Memory B cell (primary cell): ENCODE measurements at regions not wholly inside any gene's neighbourhood (a gene's known extent, or its start where the extent isn't known, plus 50 kb on each side); places are given as distances from the start of the nearest gene placed in this dataset.

Source experiments
- ATAC-seq: fragments of 150-1000 bp; cut with Tn5 transposase; 2 replicates; pipeline ENCODE4 v1.10.0; 2021; ENCODE audit warnings: low read depth, mild to moderate bottlenecking, moderate library complexity
- DNase-seq, 2 donors: peaks; one replicate each; pipeline ENCODE4 v3.0.0; 2022; ENCODE audit warnings: low spot score in 2 of 2
- H3K27ac Mint-ChIP-seq: one replicate; pipeline ENCODE4 v1.8.0; 2022; ENCODE audit warnings: mild to moderate bottlenecking, moderate library complexity, mixed read lengths
- H3K27me3 Mint-ChIP-seq: one replicate; pipeline ENCODE4 v1.8.0; 2022; ENCODE audit warnings: mixed read lengths
- H3K36me3 Mint-ChIP-seq: one replicate; pipeline ENCODE4 v1.8.0; 2022; ENCODE audit warnings: mild to moderate bottlenecking, mixed read lengths
- H3K4me1 Mint-ChIP-seq: one replicate; pipeline ENCODE4 v1.8.0; 2022; ENCODE audit warnings: mixed read lengths
- H3K4me3 Mint-ChIP-seq: one replicate; pipeline ENCODE4 v1.8.0; 2022; ENCODE audit warnings: mild to moderate bottlenecking, moderate library complexity, mixed read lengths
- H3K9me3 Mint-ChIP-seq: one replicate; pipeline ENCODE4 v1.8.0; 2022; ENCODE audit warnings: mixed read lengths

DNA sequence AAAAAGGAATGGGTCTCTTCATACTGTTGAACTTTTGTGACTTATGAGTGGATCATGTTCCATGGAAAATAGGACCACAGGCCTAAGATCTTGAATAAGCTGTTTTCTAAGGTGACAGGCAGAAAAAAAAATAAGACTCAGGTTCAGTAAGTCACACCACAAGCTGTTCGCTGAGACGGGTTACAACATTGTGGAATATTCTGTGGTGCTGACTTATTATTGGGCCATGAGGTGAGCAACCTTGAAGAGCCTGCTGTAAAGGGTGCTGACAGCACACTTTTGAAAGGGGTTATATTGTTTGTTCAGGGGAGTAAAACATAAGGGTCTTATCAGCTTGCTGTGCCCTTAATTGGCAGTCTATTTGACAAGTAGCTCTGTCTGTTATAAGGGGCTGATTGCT lies 439.8 kb upstream of the SLC14A2 start:
- ATAC-seq (no peak), DNase-seq (no peak)
- no peaks in the 10 kb centered on the region for H3K9me3 Mint-ChIP-seq
- H3K27ac Mint-ChIP-seq: no peak overlapping the region
- H3K4me1 Mint-ChIP-seq: peaks cover 2% of the 10 kb centered on the region
- H3K27me3 Mint-ChIP-seq: peaks cover 2% of the 10 kb centered on the region
- H3K4me3 Mint-ChIP-seq: no peak overlapping the region
- H3K36me3 Mint-ChIP-seq: no peaks in the 10 kb centered on the region

DNA sequence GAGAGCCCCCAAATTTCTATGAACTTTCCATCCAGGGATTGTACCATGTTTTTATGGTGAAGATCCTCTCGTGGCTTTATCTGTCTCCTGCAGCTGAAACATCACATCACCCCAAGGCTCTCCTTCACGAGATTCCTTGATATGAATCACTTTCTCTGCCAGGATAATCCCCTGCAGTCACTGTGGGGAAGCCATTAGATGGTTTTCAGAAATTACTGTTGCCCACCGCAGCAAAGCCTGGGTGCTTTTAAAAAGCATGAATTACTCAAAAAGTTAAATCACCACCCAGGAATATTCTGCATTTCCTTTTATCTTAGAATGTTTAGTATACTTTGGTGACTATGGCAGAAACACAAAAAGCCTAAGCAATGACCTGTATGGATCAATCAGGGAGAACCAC lies 428.4 kb upstream of the SLC14A2 start:
- H3K9me3 Mint-ChIP-seq: no peaks in the 10 kb centered on the region
- H3K27ac Mint-ChIP-seq: peak overlapping the region; percentile 32
- DNase-seq (no peak), ATAC-seq (no peak)
- no peaks in the 10 kb centered on the region for H3K36me3 Mint-ChIP-seq
- no peaks in the 10 kb centered on the region for H3K27me3 Mint-ChIP-seq
- H3K4me1 Mint-ChIP-seq: peaks cover 2% of the 10 kb centered on the region
- no peak overlapping the region for H3K4me3 Mint-ChIP-seq

DNA sequence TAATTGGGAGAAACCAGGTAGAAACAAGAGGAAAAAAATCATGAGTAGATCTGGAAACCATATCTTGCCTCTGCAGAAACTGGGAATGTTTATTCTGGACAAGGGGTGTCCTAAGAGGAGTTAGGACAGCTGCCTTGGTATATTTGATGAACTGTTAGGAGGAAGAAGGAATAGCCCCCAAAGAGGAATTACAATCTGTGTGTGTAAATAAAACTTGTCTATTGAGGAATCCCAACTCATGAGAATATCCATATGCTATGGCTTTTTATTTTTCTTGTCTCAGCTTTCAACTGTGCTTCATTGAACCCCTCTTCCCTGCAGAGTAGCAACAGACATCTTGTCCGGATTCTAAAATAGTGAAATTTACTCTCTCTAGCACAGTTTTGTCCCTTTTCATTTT lies 423.5 kb upstream of the SLC14A2 start:
- DNase-seq (no peak), ATAC-seq (no peak)
- Mint-ChIP-seq H3K9me3 (no peaks in the 10 kb centered on the region), H3K27me3 (no peaks in the 10 kb centered on the region), H3K36me3 (no peaks in the 10 kb centered on the region), H3K27ac (no peak overlapping the region), H3K4me1 (no peaks in the 10 kb centered on the region), H3K4me3 (no peak overlapping the region)

DNA sequence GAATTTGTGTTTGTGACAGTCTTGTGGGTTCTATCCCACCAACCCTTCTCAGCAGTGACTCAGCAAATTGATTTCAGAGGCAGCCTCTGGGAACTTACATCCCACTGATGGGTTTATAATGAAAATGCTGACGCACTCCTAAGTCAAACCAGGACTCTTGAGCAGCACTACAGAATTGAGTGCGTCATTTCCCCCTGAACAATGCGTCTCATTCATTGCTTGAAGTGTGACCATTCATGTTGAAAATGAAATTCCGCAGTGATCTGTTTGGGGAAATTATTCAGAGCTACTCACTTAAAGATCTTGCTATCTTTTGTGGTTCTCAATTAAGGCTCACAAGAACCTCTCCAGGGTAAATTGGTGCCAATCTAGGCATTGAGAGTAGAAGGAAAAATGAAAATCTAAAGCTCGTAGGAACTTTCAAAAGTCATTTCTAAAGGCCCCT lies 417.7 kb upstream of the SLC14A2 start:
- peak overlapping the region; percentile 1 for H3K27ac Mint-ChIP-seq
- ATAC-seq (peak; percentile 96), DNase-seq (peak in 1 of 2 donors; percentile 32)
- no peaks in the 10 kb centered on the region for H3K27me3 Mint-ChIP-seq
- peaks cover 2% of the 10 kb centered on the region for H3K36me3 Mint-ChIP-seq
- H3K9me3 Mint-ChIP-seq: no peaks in the 10 kb centered on the region
- peaks cover 3% of the 10 kb centered on the region for H3K4me1 Mint-ChIP-seq
- no peak overlapping the region for H3K4me3 Mint-ChIP-seq

DNA sequence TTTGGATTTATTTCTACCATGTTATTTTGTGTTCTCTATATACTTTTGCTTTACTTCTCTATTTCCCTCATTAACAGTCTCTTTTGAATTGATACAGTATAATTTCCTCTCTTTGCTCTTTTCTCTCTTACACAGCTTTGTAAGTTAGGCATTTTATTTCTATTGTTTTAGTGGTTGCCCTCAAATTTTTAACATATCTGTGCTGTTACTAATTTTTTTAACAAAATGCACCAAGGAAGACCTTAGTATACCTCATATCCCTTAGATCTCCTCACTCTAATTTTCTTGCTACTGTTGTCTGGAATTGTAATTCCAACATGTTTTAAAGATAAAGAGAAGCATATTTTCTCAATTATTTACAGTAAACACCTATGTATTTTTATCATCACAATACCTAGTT lies 416.8 kb upstream of the SLC14A2 start:
- peaks cover 3% of the 10 kb centered on the region for H3K4me1 Mint-ChIP-seq
- H3K4me3 Mint-ChIP-seq: no peak overlapping the region
- H3K36me3 Mint-ChIP-seq: peaks cover 2% of the 10 kb centered on the region
- DNase-seq (no peak), ATAC-seq (no peak)
- H3K27ac Mint-ChIP-seq: no peak overlapping the region
- H3K27me3 Mint-ChIP-seq: no peaks in the 10 kb centered on the region
- no peaks in the 10 kb centered on the region for H3K9me3 Mint-ChIP-seq

DNA sequence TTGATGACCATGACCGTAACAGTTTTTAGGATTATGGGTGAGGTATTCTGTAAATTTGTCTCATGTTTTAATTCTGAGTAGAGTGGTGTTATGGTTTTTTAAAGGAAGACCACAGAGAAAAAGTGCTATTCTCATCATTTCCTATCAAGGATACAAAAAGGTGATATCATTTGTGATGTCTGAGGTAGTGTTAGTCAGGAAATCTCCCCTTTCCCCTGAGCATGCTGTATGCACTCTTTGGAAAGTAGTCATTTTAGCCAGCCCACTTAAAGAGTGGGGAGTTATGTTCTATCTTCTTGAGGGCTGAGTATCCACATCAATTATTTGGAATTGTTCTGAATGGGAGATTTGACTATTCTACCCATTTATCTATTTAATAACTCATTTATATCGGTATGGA lies 414.2 kb upstream of the SLC14A2 start:
- no peaks in the 10 kb centered on the region for H3K9me3 Mint-ChIP-seq
- H3K27ac Mint-ChIP-seq: no peak overlapping the region
- no peak overlapping the region for H3K4me3 Mint-ChIP-seq
- peaks cover 3% of the 10 kb centered on the region for H3K4me1 Mint-ChIP-seq
- no peaks in the 10 kb centered on the region for H3K27me3 Mint-ChIP-seq
- H3K36me3 Mint-ChIP-seq: peaks cover 2% of the 10 kb centered on the region
- DNase-seq: no peak
- no peak for ATAC-seq

DNA sequence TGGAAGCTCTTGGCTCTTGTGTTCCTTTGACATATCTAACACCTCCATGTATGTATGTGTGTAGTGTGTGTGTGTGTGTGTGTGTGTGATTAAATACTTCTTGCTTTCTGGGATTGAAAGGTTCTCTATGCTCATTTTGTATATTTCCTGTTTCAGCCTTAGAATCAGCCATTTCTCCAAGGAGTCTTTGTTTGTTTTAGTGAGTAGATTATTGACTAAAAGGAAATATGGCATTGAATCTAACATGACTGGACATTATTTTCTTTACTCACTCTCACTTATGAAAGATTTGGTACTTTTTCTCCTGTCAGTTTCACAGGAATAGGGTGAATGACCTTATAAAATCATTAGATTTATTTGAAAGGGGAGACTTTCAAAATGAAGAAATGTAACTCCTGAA lies 413.8 kb upstream of the SLC14A2 start:
- DNase-seq (no peak), ATAC-seq (no peak)
- Mint-ChIP-seq H3K4me3 (no peak overlapping the region), H3K9me3 (no peaks in the 10 kb centered on the region), H3K36me3 (peaks cover 2% of the 10 kb centered on the region), H3K4me1 (peaks cover 3% of the 10 kb centered on the region), H3K27me3 (no peaks in the 10 kb centered on the region), H3K27ac (no peak overlapping the region)

DNA sequence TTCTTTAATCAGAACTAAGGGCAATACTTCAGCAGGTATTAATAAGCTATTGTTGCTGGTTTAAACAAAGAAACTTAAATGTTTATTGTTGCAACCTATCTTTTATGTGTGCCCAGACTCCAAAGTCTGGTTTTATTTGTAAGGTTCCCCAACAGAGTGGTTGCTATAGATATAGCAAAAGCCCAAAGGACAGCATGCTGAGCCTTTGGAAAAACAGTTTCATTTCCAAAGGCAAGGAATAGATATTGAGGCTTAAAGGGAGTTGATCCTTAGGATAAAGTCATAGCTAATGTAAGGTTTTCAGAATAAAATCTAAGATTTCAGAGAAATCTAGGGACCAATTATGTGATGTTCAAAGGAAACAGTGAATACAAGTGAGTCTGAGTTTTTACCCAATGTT lies 413.2 kb upstream of the SLC14A2 start:
- ATAC-seq: no peak
- DNase-seq: no peak
- H3K27me3 Mint-ChIP-seq: no peaks in the 10 kb centered on the region
- H3K27ac Mint-ChIP-seq: no peak overlapping the region
- peaks cover 2% of the 10 kb centered on the region for H3K36me3 Mint-ChIP-seq
- H3K4me1 Mint-ChIP-seq: peaks cover 4% of the 10 kb centered on the region
- H3K9me3 Mint-ChIP-seq: no peaks in the 10 kb centered on the region
- no peak overlapping the region for H3K4me3 Mint-ChIP-seq

DNA sequence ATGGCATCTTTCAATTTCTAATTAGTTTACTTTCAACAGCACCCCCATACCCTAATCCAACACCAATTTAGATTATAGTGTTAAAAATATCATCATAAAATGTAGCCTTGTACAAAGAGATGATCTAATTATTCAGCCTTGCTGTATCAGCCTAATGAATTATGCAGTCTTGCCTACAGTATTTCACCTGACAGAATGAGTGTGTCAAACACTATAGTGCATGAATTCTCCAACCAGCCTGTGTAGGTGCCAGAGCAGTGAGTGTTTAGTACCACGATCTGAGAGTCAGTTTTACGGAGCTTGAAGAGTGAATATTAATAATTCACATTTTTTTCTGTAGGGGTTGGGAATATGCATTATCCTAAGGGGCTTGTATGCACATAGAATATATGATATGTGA lies 411.6 kb upstream of the SLC14A2 start:
- Mint-ChIP-seq H3K27me3 (no peaks in the 10 kb centered on the region), H3K36me3 (peaks cover 2% of the 10 kb centered on the region), H3K4me3 (no peak overlapping the region), H3K4me1 (peaks cover 4% of the 10 kb centered on the region), H3K27ac (no peak overlapping the region), H3K9me3 (no peaks in the 10 kb centered on the region)
- ATAC-seq: no peak
- no peak for DNase-seq

DNA sequence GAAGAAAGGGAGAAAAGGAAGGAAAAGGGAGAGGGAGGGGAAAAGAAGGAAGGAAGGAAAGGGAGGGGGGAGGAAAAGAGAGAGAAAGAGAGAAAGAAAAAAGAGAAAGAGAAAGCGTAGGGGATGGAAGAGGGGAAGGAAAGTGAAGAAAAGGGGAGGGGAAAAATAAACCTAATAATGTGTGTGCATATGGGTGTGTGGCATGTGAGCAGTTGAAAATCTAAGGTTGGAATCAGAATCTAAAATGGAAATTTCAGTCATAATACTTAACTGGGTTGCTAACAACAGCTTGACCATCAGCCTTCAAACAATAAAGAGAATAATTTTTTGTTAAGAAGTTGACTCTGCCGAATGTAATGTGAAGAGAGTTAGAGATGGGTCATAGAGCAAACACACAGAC lies 407.9 kb upstream of the SLC14A2 start:
- Mint-ChIP-seq H3K4me1 (peaks cover 4% of the 10 kb centered on the region), H3K27me3 (no peaks in the 10 kb centered on the region), H3K27ac (no peak overlapping the region), H3K4me3 (no peak overlapping the region), H3K9me3 (no peaks in the 10 kb centered on the region), H3K36me3 (no peaks in the 10 kb centered on the region)
- DNase-seq (no peak), ATAC-seq (no peak)

DNA sequence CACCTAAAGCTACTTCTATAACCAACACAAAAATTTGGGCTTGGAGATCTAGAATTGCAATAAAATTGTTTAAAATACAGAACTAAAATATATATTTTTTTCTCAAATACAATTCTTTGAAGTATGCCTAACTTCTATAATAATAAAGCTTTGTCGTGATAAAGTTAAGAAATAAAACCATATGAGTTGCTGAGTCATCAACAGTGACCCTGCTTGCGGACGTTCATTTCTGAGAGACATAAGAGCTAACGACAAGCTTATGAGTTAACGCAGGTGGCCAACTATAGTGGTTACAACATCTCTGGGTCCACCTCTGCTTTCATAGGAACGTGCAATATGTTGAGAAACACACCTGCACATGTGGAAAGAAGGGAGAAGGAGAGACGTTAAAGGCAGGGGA lies 407.1 kb upstream of the SLC14A2 start:
- Mint-ChIP-seq H3K4me3 (no peak overlapping the region), H3K27me3 (no peaks in the 10 kb centered on the region), H3K4me1 (peaks cover 8% of the 10 kb centered on the region), H3K27ac (no peak overlapping the region), H3K36me3 (no peaks in the 10 kb centered on the region), H3K9me3 (no peaks in the 10 kb centered on the region)
- ATAC-seq (no peak), DNase-seq (no peak)

DNA sequence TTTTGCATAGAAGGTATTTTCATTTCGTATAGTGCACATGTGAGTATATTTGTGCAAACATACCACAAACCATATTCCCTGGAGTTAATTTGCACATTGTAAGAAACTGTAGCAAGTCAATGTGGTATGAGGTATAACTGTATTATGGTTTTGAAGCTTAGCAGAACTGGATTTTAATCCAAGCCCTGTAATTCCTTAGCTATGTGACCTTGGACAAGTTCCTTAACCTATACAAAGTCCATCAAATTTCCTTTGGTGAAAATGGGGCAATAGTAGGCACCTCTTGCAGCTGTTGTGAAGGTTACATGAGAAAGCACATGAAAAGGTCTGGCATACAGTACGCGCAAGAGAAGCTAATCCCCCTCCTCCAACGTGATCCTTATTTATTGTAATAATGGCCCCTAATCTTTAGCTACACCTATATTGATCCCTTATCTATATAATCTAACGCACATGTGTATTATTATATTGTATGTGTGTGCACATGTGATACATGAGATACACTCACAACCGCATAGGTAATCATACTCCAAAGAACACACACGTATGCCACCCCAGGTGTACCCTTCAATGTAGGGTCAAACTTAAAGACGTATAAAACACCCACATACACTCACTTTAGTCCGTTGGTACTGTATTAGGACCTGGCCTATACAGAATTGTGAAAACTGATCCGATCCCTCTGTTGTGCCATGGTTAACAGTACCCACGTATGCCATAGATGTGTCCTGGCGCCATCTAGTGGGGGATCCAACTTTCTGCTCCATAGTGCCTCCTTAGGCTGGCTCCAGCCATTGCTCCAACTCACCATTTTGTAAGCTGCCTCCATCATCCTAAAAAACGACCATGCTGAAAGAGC lies 402.9 kb upstream of the SLC14A2 start:
- no peaks in the 10 kb centered on the region for H3K27me3 Mint-ChIP-seq
- DNase-seq: peak; percentile 83 to 87
- H3K4me1 Mint-ChIP-seq: peaks cover 4% of the 10 kb centered on the region
- H3K27ac Mint-ChIP-seq: no peak overlapping the region
- ATAC-seq: peak; percentile 100
- H3K4me3 Mint-ChIP-seq: no peak overlapping the region
- no peaks in the 10 kb centered on the region for H3K9me3 Mint-ChIP-seq
- H3K36me3 Mint-ChIP-seq: no peaks in the 10 kb centered on the region

DNA sequence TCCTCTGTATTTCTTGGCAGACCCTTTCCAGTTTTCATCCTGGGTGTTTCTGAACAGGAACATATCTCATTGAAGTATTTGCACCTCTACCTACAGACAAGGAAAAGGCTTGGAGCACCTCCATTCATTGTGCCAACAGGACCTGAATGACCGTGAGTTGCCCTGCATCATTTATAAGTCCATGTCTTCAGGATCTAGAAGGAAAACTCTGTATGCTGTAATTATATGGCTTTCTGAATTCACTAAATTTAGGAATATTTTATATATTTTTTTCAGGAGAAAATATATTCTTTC lies 402.3 kb upstream of the SLC14A2 start:
- peak; percentile 6 for ATAC-seq
- peaks cover 4% of the 10 kb centered on the region for H3K4me1 Mint-ChIP-seq
- no peaks in the 10 kb centered on the region for H3K36me3 Mint-ChIP-seq
- DNase-seq: no peak
- no peak overlapping the region for H3K27ac Mint-ChIP-seq
- H3K9me3 Mint-ChIP-seq: no peaks in the 10 kb centered on the region
- no peaks in the 10 kb centered on the region for H3K27me3 Mint-ChIP-seq
- no peak overlapping the region for H3K4me3 Mint-ChIP-seq

DNA sequence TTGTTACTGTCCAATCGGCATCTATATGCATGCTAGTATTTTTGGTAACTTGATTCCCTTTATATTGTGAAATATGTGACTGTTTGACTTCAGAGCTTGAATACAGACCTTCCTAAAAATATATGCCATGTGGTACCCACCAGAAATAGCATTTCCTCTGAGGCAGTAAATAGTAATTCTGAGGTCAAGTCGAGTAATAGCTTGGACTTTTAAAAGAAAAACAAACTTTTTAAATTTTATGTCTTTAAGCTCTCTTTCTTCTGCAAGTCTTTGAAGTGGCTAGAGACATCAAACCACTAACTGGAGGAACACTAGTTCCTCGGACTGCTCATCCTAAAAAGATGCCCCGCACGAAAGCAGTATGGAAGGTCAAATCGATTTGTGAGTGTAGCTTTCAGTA lies 396.8 kb upstream of the SLC14A2 start:
- H3K27ac Mint-ChIP-seq: no peak overlapping the region
- H3K4me1 Mint-ChIP-seq: no peaks in the 10 kb centered on the region
- DNase-seq (no peak), ATAC-seq (no peak)
- peaks cover 6% of the 10 kb centered on the region for H3K27me3 Mint-ChIP-seq
- no peaks in the 10 kb centered on the region for H3K9me3 Mint-ChIP-seq
- no peak overlapping the region for H3K4me3 Mint-ChIP-seq
- no peaks in the 10 kb centered on the region for H3K36me3 Mint-ChIP-seq

DNA sequence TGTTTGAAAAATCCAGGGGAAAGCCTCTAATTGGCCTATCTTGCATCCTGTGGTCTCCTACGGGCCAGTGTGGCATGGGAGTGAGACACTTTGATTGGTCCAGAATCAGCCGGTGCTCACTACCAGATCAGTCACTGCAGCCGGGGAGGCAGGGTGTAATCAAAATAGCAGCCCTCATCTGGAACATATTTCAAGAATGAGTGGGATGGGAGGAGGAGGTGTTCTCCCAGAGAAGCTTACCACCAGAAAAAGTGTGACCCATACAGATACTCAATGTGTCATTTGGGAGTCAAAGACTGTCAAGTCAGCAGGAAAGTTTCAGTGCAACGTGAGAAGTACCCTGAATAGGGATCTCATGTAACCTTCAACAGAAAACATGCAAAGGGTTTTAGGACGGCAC lies 393.9 kb upstream of the SLC14A2 start:
- Mint-ChIP-seq H3K36me3 (peaks cover 2% of the 10 kb centered on the region), H3K4me1 (no peaks in the 10 kb centered on the region), H3K9me3 (no peaks in the 10 kb centered on the region), H3K27ac (no peak overlapping the region), H3K27me3 (peaks cover 6% of the 10 kb centered on the region), H3K4me3 (no peak overlapping the region)
- ATAC-seq (no peak), DNase-seq (no peak)
